Superior temporal gyrus (tissue), 1 donor: ENCODE measurements at regions not wholly inside any gene's neighbourhood (a gene's known extent, or its start where the extent isn't known, plus 50 kb on each side); places are given as distances from the start of the nearest gene placed in this dataset.
"Not testable (repeated sequence)": the region's sequence is repeated elsewhere in the genome, so short reads cannot be mapped to it uniquely, and the experiment has no call there.

Experiments
- DNase-seq: peaks from one replicate; pipeline ENCODE4 v3.0.0-alpha.2; 2016; ENCODE audit errors: extremely low spot score

GRCh38 chr10:78436222-78436573 lies 402.5 kb downstream of the RPS24 start:
- DNase-seq: no peak

GRCh38 chr10:78436706-78437406 lies 403.2 kb downstream of the RPS24 start:
- DNase-seq: no peak

GRCh38 chr10:78437407-78437768 lies 403.7 kb downstream of the RPS24 start:
- no peak for DNase-seq

GRCh38 chr10:78437998-78438906 lies 404.6 kb downstream of the RPS24 start:
- no peak for DNase-seq

- DNase-seq: no peak
These were observed 405.5 kb downstream of the RPS24 start for GRCh38 chr10:78438907-78439809.

- no peak for DNase-seq
These were observed 407.3 kb downstream of the RPS24 start for GRCh38 chr10:78441010-78441409.

- DNase-seq: no peak
These were observed 408.0 kb downstream of the RPS24 start for GRCh38 chr10:78441694-78442093.

- no peak for DNase-seq
These were observed 409.3 kb downstream of the RPS24 start for GRCh38 chr10:78442836-78443550.

GRCh38 chr10:78443900-78444571 lies 410.4 kb downstream of the RPS24 start:
- DNase-seq: no peak

- DNase-seq: not testable (repeated sequence)
These were observed 411.1 kb downstream of the RPS24 start for GRCh38 chr10:78444741-78445140.

GRCh38 chr10:78445308-78445707 lies 411.6 kb downstream of the RPS24 start:
- DNase-seq: no peak

- DNase-seq: no peak
These were observed 414.8 kb downstream of the RPS24 start for GRCh38 chr10:78448470-78448869.

- no peak for DNase-seq
These were observed 415.3 kb downstream of the RPS24 start for GRCh38 chr10:78448994-78449418.

GRCh38 chr10:78449554-78449953 lies 415.9 kb downstream of the RPS24 start:
- DNase-seq: no peak

- DNase-seq: no peak
These were observed 416.6 kb downstream of the RPS24 start for GRCh38 chr10:78450239-78450638.

- no peak for DNase-seq
These were observed 417.3 kb downstream of the RPS24 start for GRCh38 chr10:78450807-78451485.

GRCh38 chr10:78451592-78451991 lies 417.9 kb downstream of the RPS24 start:
- DNase-seq: no peak

GRCh38 chr10:78454123-78454645 lies 420.5 kb downstream of the RPS24 start:
- no peak for DNase-seq

- no peak for DNase-seq
These were observed 421.6 kb downstream of the RPS24 start for GRCh38 chr10:78455236-78455635.

- DNase-seq: no peak
These were observed 422.1 kb downstream of the RPS24 start for GRCh38 chr10:78455811-78456210.
